ENCODE measurements at regions not wholly inside any gene's neighbourhood (a gene's known extent, or its start where the extent isn't known, plus 50 kb on each side); places are given as distances from the start of the nearest gene placed in this dataset.
"Not testable (repeated sequence)": the region's sequence is repeated elsewhere in the genome, so short reads cannot be mapped to it uniquely, and the experiment has no call there.

GRCh38 chr17:14593956-14594355 lies 293.1 kb downstream of the HS3ST3B1 start:
- no peak for DNase-seq

- no peak for DNase-seq
Measured at GRCh38 chr17:14590459-14591250, 289.8 kb downstream of the HS3ST3B1 start.

- no peak for DNase-seq
Measured at GRCh38 chr17:14585099-14585498, 284.2 kb downstream of the HS3ST3B1 start.

GRCh38 chr17:14582996-14583395 lies 282.1 kb downstream of the HS3ST3B1 start:
- no peak for DNase-seq

- DNase-seq, result no peak
Measured at GRCh38 chr17:14581186-14581830, 280.4 kb downstream of the HS3ST3B1 start.

GRCh38 chr17:14580499-14580898 lies 279.6 kb downstream of the HS3ST3B1 start:
- no peak for DNase-seq

- DNase-seq, result no peak
Measured at GRCh38 chr17:14579716-14580115, 278.8 kb downstream of the HS3ST3B1 start.

- no peak for DNase-seq
Measured at GRCh38 chr17:14575471-14575953, 274.6 kb downstream of the HS3ST3B1 start.

GRCh38 chr17:14560325-14560724 lies 259.4 kb downstream of the HS3ST3B1 start:
- DNase-seq, result not testable (repeated sequence)

GRCh38 chr17:14559264-14560119 lies 258.6 kb downstream of the HS3ST3B1 start:
- DNase-seq, result no peak

GRCh38 chr17:14557480-14557879 lies 256.6 kb downstream of the HS3ST3B1 start:
- DNase-seq, result no peak

- no peak for DNase-seq
Measured at GRCh38 chr17:14553847-14554246, 253.0 kb downstream of the HS3ST3B1 start.

- no peak for DNase-seq
Measured at GRCh38 chr17:14552306-14552705, 251.4 kb downstream of the HS3ST3B1 start.

GRCh38 chr17:14547556-14547955 lies 246.7 kb downstream of the HS3ST3B1 start:
- DNase-seq, result no peak

- DNase-seq, result no peak
Measured at GRCh38 chr17:14547016-14547415, 246.1 kb downstream of the HS3ST3B1 start.

- no peak for DNase-seq
Measured at GRCh38 chr17:14545156-14545906, 244.4 kb downstream of the HS3ST3B1 start.

GRCh38 chr17:14541714-14542113 lies 240.8 kb downstream of the HS3ST3B1 start:
- DNase-seq, result no peak

GRCh38 chr17:14539801-14540200 lies 238.9 kb downstream of the HS3ST3B1 start:
- no peak for DNase-seq

- not testable (repeated sequence) for DNase-seq
Measured at GRCh38 chr17:14532242-14532641, 231.4 kb downstream of the HS3ST3B1 start.

GRCh38 chr17:14525551-14526455 lies 224.9 kb downstream of the HS3ST3B1 start:
- no peak for DNase-seq

- DNase-seq, result no peak
Measured at GRCh38 chr17:14522795-14523387, 222.0 kb downstream of the HS3ST3B1 start.
